Astrocyte (in vitro differentiated cells and primary cell): ENCODE measurements at regions not wholly inside any gene's neighbourhood (a gene's known extent, or its start where the extent isn't known, plus 50 kb on each side); places are given as distances from the start of the nearest gene placed in this dataset.

Experiments
- DNase-seq: peaks from one replicate; pipeline ENCODE4 v3.0.0-alpha.2; 2010; ENCODE audit warnings: low read depth
- FAIRE-seq: peaks from 2 replicates; lab custom pipeline; 2011; peaks lifted over from hg19 to GRCh38; lab: Jason Lieb, UNC
- H2AFZ ChIP-seq: 2 replicates; pipeline ENCODE4 v1.6.0; 2012; ENCODE audit warnings: low read depth, low read length, inconsistent platforms
- H3K27ac ChIP-seq: 2 replicates; pipeline ENCODE4 v1.5.1; 2011; ENCODE audit warnings: low read depth, low read length, inconsistent platforms
- H3K27me3 ChIP-seq: 2 replicates; pipeline ENCODE4 v1.6.0; 2011; ENCODE audit warnings: low read length, inconsistent platforms; ENCODE audit not compliant: insufficient read depth
- H3K36me3 ChIP-seq: 2 replicates; pipeline ENCODE4 v1.5.1; 2011; ENCODE audit warnings: low read length, inconsistent platforms; ENCODE audit not compliant: insufficient read depth
- H3K4me1 ChIP-seq: 2 replicates; pipeline ENCODE4 v1.5.1; 2011; ENCODE audit warnings: low read length, inconsistent platforms; ENCODE audit not compliant: insufficient read depth
- H3K4me2 ChIP-seq: 2 replicates; pipeline ENCODE4 v1.6.0; 2012; ENCODE audit warnings: low read length, inconsistent platforms
- H3K4me3 ChIP-seq: 2 replicates; pipeline ENCODE4 v1.5.1; 2011; ENCODE audit warnings: low read depth, mild to moderate bottlenecking, low read length, inconsistent platforms; ENCODE audit not compliant: insufficient read depth
- H3K79me2 ChIP-seq: 2 replicates; pipeline ENCODE4 v1.6.0; 2012; ENCODE audit warnings: mild to moderate bottlenecking, low read length, inconsistent platforms; ENCODE audit not compliant: insufficient read depth
- H3K9ac ChIP-seq: 2 replicates; pipeline ENCODE4 v1.6.0; 2012; ENCODE audit warnings: mild to moderate bottlenecking, low read length, inconsistent platforms
- H3K9me3 ChIP-seq: 2 replicates; pipeline ENCODE4 v1.5.1; 2012; ENCODE audit warnings: low read depth, mild to moderate bottlenecking, low read length, inconsistent platforms; ENCODE audit not compliant: insufficient read depth
- H4K20me1 ChIP-seq: 2 replicates; pipeline ENCODE4 v1.6.0; 2012; ENCODE audit warnings: low read length, inconsistent platforms; ENCODE audit not compliant: insufficient read depth
- H3K27ac Mint-ChIP-seq: one replicate; pipeline ENCODE4 v1.8.0; 2021; ENCODE audit warnings: mild to moderate bottlenecking, mixed read lengths; ENCODE audit not compliant: unreplicated experiment
- H3K27me3 Mint-ChIP-seq: one replicate; pipeline ENCODE4 v1.8.0; 2021; ENCODE audit warnings: low read depth, mixed read lengths; ENCODE audit not compliant: unreplicated experiment
- H3K36me3 Mint-ChIP-seq: one replicate; pipeline ENCODE4 v1.8.0; 2021; ENCODE audit warnings: low read depth, mixed read lengths; ENCODE audit not compliant: unreplicated experiment
- H3K4me1 Mint-ChIP-seq: one replicate; pipeline ENCODE4 v1.8.0; 2021; ENCODE audit warnings: low read depth, mixed read lengths; ENCODE audit not compliant: unreplicated experiment
- H3K4me3 Mint-ChIP-seq: one replicate; pipeline ENCODE4 v1.8.0; 2021; ENCODE audit warnings: mild to moderate bottlenecking, moderate library complexity, mixed read lengths; ENCODE audit not compliant: unreplicated experiment
- H3K9me3 Mint-ChIP-seq: one replicate; pipeline ENCODE4 v1.8.0; 2021; ENCODE audit warnings: mild to moderate bottlenecking, mixed read lengths; ENCODE audit not compliant: unreplicated experiment
- EZH2 ChIP-seq: IDR thresholded peaks from 2 replicates; pipeline ENCODE4 v1.6.1; 2012; ENCODE audit warnings: mild to moderate bottlenecking, low read length, inconsistent platforms; ENCODE audit not compliant: insufficient read depth
- TF ChIP-seq, protein P1 (sequence below): IDR thresholded peaks from 2 replicates; pipeline ENCODE4 v1.5.1; 2011; ENCODE audit warnings: low read depth, mild to moderate bottlenecking, inconsistent platforms, low read length, moderate library complexity; ENCODE audit not compliant: insufficient read depth

DNA sequence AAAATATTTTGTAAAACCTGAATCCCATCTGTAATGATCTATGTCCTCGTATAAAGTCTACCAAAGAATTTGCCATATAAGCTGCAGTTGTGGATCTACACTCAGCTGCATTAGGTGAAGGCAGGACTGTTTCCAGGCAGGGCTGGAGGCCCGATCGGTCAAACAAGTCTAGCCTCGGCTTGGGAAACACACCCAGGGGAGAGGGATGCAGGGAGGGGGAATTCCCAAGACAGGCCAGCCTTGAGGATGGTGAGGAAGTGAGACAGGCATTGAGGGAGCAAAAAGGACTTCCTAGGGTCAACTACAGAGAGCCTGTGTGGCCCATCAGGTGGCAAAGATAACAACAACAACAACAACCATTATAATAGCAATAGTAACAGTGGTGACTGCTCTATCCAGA lies 174.1 kb upstream of the FSTL4 start:
- Mint-ChIP-seq H3K36me3 (no peaks in the 10 kb centered on the region), H3K27me3 (peaks cover 35% of the 10 kb centered on the region), H3K27ac (no peak overlapping the region)

DNA sequence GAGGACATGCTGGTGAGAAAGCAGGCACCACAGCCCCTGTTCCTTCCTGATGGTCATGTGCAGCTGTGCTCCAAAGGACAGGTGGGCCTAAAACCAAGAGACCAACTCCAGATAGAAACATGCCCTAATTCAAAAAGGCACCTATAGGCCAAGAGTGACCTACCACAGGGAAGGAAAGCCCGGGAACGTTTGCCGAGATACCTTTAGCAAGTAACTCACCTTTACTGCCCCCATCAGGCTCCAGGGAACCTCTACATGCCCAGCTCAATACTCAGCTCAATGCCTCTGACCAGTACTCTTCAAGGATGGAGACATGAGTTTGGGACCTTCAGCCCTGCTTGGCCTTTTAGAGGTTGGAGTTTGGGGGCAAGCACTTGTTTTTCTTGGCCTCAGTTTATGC lies 172.8 kb upstream of the FSTL4 start:
- Mint-ChIP-seq H3K27ac (no peak overlapping the region), H3K9me3 (peaks cover 7% of the 10 kb centered on the region), H3K4me1 (no peaks in the 10 kb centered on the region), H3K27me3 (peaks cover 31% of the 10 kb centered on the region), H3K4me3 (no peak overlapping the region), H3K36me3 (no peaks in the 10 kb centered on the region)
- Histone ChIP-seq H3K9me3 (no peaks in the 10 kb centered on the region), H3K4me2 (no peak overlapping the region), H3K27me3 (peaks cover 8% of the 10 kb centered on the region), H3K27ac (no peak overlapping the region), H3K4me3 (no peak overlapping the region), H4K20me1 (no peaks in the 10 kb centered on the region), H2AFZ (no peak overlapping the region), H3K4me1 (no peaks in the 10 kb centered on the region), H3K79me2 (no peaks in the 10 kb centered on the region), H3K36me3 (no peaks in the 10 kb centered on the region), H3K9ac (no peak overlapping the region)
- DNase-seq: no peak
- no peak for FAIRE-seq
- TF ChIP-seq, protein P1, sequence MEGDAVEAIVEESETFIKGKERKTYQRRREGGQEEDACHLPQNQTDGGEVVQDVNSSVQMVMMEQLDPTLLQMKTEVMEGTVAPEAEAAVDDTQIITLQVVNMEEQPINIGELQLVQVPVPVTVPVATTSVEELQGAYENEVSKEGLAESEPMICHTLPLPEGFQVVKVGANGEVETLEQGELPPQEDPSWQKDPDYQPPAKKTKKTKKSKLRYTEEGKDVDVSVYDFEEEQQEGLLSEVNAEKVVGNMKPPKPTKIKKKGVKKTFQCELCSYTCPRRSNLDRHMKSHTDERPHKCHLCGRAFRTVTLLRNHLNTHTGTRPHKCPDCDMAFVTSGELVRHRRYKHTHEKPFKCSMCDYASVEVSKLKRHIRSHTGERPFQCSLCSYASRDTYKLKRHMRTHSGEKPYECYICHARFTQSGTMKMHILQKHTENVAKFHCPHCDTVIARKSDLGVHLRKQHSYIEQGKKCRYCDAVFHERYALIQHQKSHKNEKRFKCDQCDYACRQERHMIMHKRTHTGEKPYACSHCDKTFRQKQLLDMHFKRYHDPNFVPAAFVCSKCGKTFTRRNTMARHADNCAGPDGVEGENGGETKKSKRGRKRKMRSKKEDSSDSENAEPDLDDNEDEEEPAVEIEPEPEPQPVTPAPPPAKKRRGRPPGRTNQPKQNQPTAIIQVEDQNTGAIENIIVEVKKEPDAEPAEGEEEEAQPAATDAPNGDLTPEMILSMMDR: no peak
- no peak for TF ChIP-seq EZH2

More for the DNA sequence above, 174.1 kb upstream of the FSTL4 start:
- no peaks in the 10 kb centered on the region for H3K4me1 ChIP-seq
- no peak overlapping the region for H2AFZ ChIP-seq
- H3K79me2 ChIP-seq: no peaks in the 10 kb centered on the region
- H4K20me1 ChIP-seq: no peaks in the 10 kb centered on the region
- Mint-ChIP-seq H3K4me1 (no peaks in the 10 kb centered on the region), H3K4me3 (no peak overlapping the region), H3K9me3 (peaks cover 7% of the 10 kb centered on the region)
- H3K4me2 ChIP-seq: no peak overlapping the region
- no peaks in the 10 kb centered on the region for H3K36me3 ChIP-seq
- peaks cover 8% of the 10 kb centered on the region for H3K27me3 ChIP-seq
- H3K4me3 ChIP-seq: no peak overlapping the region
- no peak overlapping the region for H3K27ac ChIP-seq
- no peak for DNase-seq
- TF ChIP-seq EZH2: no peak
- TF ChIP-seq, protein P1: no peak
- no peak for FAIRE-seq
- no peak overlapping the region for H3K9ac ChIP-seq
- no peaks in the 10 kb centered on the region for H3K9me3 ChIP-seq

DNA sequence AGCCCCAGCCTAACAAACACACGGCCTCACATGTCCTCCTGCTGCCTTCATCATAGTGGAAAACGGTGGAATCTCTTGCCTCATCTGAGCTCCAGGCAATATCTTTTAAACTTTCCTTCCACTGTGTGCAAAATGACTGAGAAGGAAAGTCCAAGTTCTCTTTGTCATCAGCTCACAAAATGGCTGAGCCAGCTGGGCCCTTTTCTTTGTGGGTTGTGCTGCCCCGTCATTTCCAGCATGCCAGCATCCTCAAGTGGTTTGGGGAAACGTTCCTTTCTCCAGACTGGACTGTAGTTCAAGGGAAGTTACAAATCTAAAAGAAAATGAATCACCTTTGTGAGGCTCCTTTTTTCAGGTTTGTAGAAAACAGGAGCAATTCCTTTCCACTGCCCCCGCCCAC lies 171.1 kb upstream of the FSTL4 start:
- TF ChIP-seq, protein P1: no peak
- TF ChIP-seq EZH2: no peak
- Mint-ChIP-seq H3K4me3 (no peak overlapping the region), H3K36me3 (no peaks in the 10 kb centered on the region), H3K27me3 (peaks cover 20% of the 10 kb centered on the region), H3K27ac (no peak overlapping the region), H3K9me3 (peaks cover 7% of the 10 kb centered on the region), H3K4me1 (no peaks in the 10 kb centered on the region)
- H2AFZ ChIP-seq: no peak overlapping the region
- no peak overlapping the region for H3K27ac ChIP-seq
- DNase-seq (peak; percentile 8), FAIRE-seq (no peak)
- no peaks in the 10 kb centered on the region for H3K4me1 ChIP-seq
- H3K9ac ChIP-seq: no peak overlapping the region
- no peaks in the 10 kb centered on the region for H4K20me1 ChIP-seq
- H3K27me3 ChIP-seq: no peaks in the 10 kb centered on the region
- H3K4me2 ChIP-seq: no peak overlapping the region
- no peak overlapping the region for H3K4me3 ChIP-seq
- no peaks in the 10 kb centered on the region for H3K36me3 ChIP-seq
- H3K9me3 ChIP-seq: no peaks in the 10 kb centered on the region
- no peaks in the 10 kb centered on the region for H3K79me2 ChIP-seq
